ENCODE measurements at regions not wholly inside any gene's neighbourhood (a gene's known extent, or its start where the extent isn't known, plus 50 kb on each side); places are given as distances from the start of the nearest gene placed in this dataset.
"Not testable (repeated sequence)": the region's sequence is repeated elsewhere in the genome, so short reads cannot be mapped to it uniquely, and the experiment has no call there.

GRCh38 chr10:6700066-6700465, 120.0 kb upstream of the PRKCQ start:
- no peaks in the 10 kb centered on the region for H3K9me3 Mint-ChIP-seq
- DNase-seq (ENCODE audit: low spot score): no peak
- no peaks in the 10 kb centered on the region for H3K36me3 Mint-ChIP-seq (ENCODE audit: low read depth)
- peaks cover 7% of the 10 kb centered on the region for H3K4me1 Mint-ChIP-seq (ENCODE audit: low read depth)
- intact Hi-C loops (cut with micrococcal nuclease): no loop called here
- no peak overlapping the region for H3K4me3 Mint-ChIP-seq
- H3K27ac Mint-ChIP-seq: no peak overlapping the region
- peaks cover 15% of the 10 kb centered on the region for H3K27me3 Mint-ChIP-seq (ENCODE audit: insufficient read depth)

- Mint-ChIP-seq H3K27ac (no peak overlapping the region), H3K9me3 (no peaks in the 10 kb centered on the region), H3K27me3 (ENCODE audit: insufficient read depth) (peaks cover 15% of the 10 kb centered on the region), H3K4me3 (no peak overlapping the region), H3K4me1 (ENCODE audit: low read depth) (peaks cover 8% of the 10 kb centered on the region), H3K36me3 (ENCODE audit: low read depth) (no peaks in the 10 kb centered on the region)
- intact Hi-C loops (cut with micrococcal nuclease): no loop called here
- DNase-seq (ENCODE audit: low spot score): no peak
Measured at GRCh38 chr10:6699336-6699735, 119.3 kb upstream of the PRKCQ start.

GRCh38 chr10:6695519-6695918, 115.4 kb upstream of the PRKCQ start:
- peak overlapping the region; percentile 78 for H3K27ac Mint-ChIP-seq
- intact Hi-C loops (cut with micrococcal nuclease): no loop called here
- H3K4me3 Mint-ChIP-seq: no peak overlapping the region
- peaks cover 8% of the 10 kb centered on the region for H3K4me1 Mint-ChIP-seq (ENCODE audit: low read depth)
- H3K27me3 Mint-ChIP-seq (ENCODE audit: insufficient read depth): peaks cover 16% of the 10 kb centered on the region
- H3K36me3 Mint-ChIP-seq (ENCODE audit: low read depth): no peaks in the 10 kb centered on the region
- no peak for DNase-seq (ENCODE audit: low spot score)
- H3K9me3 Mint-ChIP-seq: no peaks in the 10 kb centered on the region

- intact Hi-C loops (cut with micrococcal nuclease): no loop called here
- Mint-ChIP-seq H3K27me3 (ENCODE audit: insufficient read depth) (peaks cover 10% of the 10 kb centered on the region), H3K4me3 (no peak overlapping the region), H3K9me3 (no peaks in the 10 kb centered on the region), H3K4me1 (ENCODE audit: low read depth) (peaks cover 8% of the 10 kb centered on the region), H3K27ac (no peak overlapping the region), H3K36me3 (ENCODE audit: low read depth) (no peaks in the 10 kb centered on the region)
- no peak for DNase-seq (ENCODE audit: low spot score)
Measured at GRCh38 chr10:6694447-6695140, 114.5 kb upstream of the PRKCQ start.

- no peak overlapping the region for H3K27ac Mint-ChIP-seq
- intact Hi-C loops (cut with micrococcal nuclease): no loop called here
Measured at GRCh38 chr10:6692856-6693255, 112.8 kb upstream of the PRKCQ start.

GRCh38 chr10:6692103-6692502, 112.0 kb upstream of the PRKCQ start:
- Mint-ChIP-seq H3K36me3 (ENCODE audit: low read depth) (no peaks in the 10 kb centered on the region), H3K9me3 (no peaks in the 10 kb centered on the region), H3K27me3 (ENCODE audit: insufficient read depth) (peaks cover 9% of the 10 kb centered on the region), H3K4me3 (no peak overlapping the region), H3K4me1 (ENCODE audit: low read depth) (peaks cover 8% of the 10 kb centered on the region), H3K27ac (no peak overlapping the region)
- intact Hi-C loops (cut with micrococcal nuclease): no loop called here
- DNase-seq (ENCODE audit: low spot score): no peak

More at GRCh38 chr10:6692856-6693255, 112.8 kb upstream of the PRKCQ start:
- H3K4me3 Mint-ChIP-seq: no peak overlapping the region
- H3K4me1 Mint-ChIP-seq (ENCODE audit: low read depth): peaks cover 8% of the 10 kb centered on the region
- DNase-seq (ENCODE audit: low spot score): no peak
- peaks cover 8% of the 10 kb centered on the region for H3K27me3 Mint-ChIP-seq (ENCODE audit: insufficient read depth)
- no peaks in the 10 kb centered on the region for H3K36me3 Mint-ChIP-seq (ENCODE audit: low read depth)
- H3K9me3 Mint-ChIP-seq: no peaks in the 10 kb centered on the region

- H3K9me3 Mint-ChIP-seq: no peaks in the 10 kb centered on the region
- no peaks in the 10 kb centered on the region for H3K36me3 Mint-ChIP-seq (ENCODE audit: low read depth)
- H3K27me3 Mint-ChIP-seq (ENCODE audit: insufficient read depth): peaks cover 22% of the 10 kb centered on the region
- intact Hi-C loops (cut with micrococcal nuclease): no loop called here
- no peak for DNase-seq (ENCODE audit: low spot score)
- no peak overlapping the region for H3K4me3 Mint-ChIP-seq
- no peaks in the 10 kb centered on the region for H3K4me1 Mint-ChIP-seq (ENCODE audit: low read depth)
- no peak overlapping the region for H3K27ac Mint-ChIP-seq
Measured at GRCh38 chr10:6689036-6689435, 109.0 kb upstream of the PRKCQ start.

- Mint-ChIP-seq H3K4me3 (no peak overlapping the region), H3K36me3 (ENCODE audit: low read depth) (no peaks in the 10 kb centered on the region), H3K9me3 (no peaks in the 10 kb centered on the region), H3K4me1 (ENCODE audit: low read depth) (peaks cover 7% of the 10 kb centered on the region), H3K27ac (no peak overlapping the region), H3K27me3 (ENCODE audit: insufficient read depth) (peaks cover 52% of the 10 kb centered on the region)
- no peak for DNase-seq (ENCODE audit: low spot score)
- intact Hi-C loops (cut with micrococcal nuclease): no loop called here
Measured at GRCh38 chr10:6680735-6681134, 100.7 kb upstream of the PRKCQ start.

GRCh38 chr10:6678956-6679355, 98.9 kb upstream of the PRKCQ start:
- DNase-seq (ENCODE audit: low spot score): no peak
- Mint-ChIP-seq H3K4me3 (no peak overlapping the region), H3K36me3 (ENCODE audit: low read depth) (no peaks in the 10 kb centered on the region), H3K27ac (no peak overlapping the region), H3K27me3 (ENCODE audit: insufficient read depth) (peaks cover 45% of the 10 kb centered on the region), H3K9me3 (no peaks in the 10 kb centered on the region), H3K4me1 (ENCODE audit: low read depth) (peaks cover 14% of the 10 kb centered on the region)
- intact Hi-C loops (cut with micrococcal nuclease): loop anchor here (1.0 kb wide), 3 partner anchors 10 to 262 kb away; no protein-coding TSS in a partner anchor

- DNase-seq (ENCODE audit: low spot score): peak; percentile 31
- Mint-ChIP-seq H3K4me3 (no peak overlapping the region), H3K4me1 (ENCODE audit: low read depth) (peaks cover 19% of the 10 kb centered on the region), H3K9me3 (no peaks in the 10 kb centered on the region), H3K36me3 (ENCODE audit: low read depth) (no peaks in the 10 kb centered on the region), H3K27ac (no peak overlapping the region), H3K27me3 (ENCODE audit: insufficient read depth) (peaks cover 38% of the 10 kb centered on the region)
- intact Hi-C loops (cut with micrococcal nuclease): loop anchor here (1.0 kb wide), 3 partner anchors 9 to 261 kb away; no protein-coding TSS in a partner anchor
Measured at GRCh38 chr10:6678211-6678803, 98.2 kb upstream of the PRKCQ start.

GRCh38 chr10:6677129-6677528, 97.1 kb upstream of the PRKCQ start:
- H3K27ac Mint-ChIP-seq; H3K36me3 Mint-ChIP-seq (ENCODE audit: low read depth); intact Hi-C loops (cut with micrococcal nuclease); DNase-seq (ENCODE audit: low spot score); H3K9me3 Mint-ChIP-seq; H3K4me3 Mint-ChIP-seq: not testable (repeated sequence)
- Mint-ChIP-seq H3K4me1 (ENCODE audit: low read depth) (peaks cover 19% of the 10 kb centered on the region), H3K27me3 (ENCODE audit: insufficient read depth) (peaks cover 35% of the 10 kb centered on the region)

GRCh38 chr10:6674291-6674690, 94.2 kb upstream of the PRKCQ start:
- H3K27me3 Mint-ChIP-seq (ENCODE audit: insufficient read depth): peaks cover 18% of the 10 kb centered on the region
- DNase-seq (ENCODE audit: low spot score): no peak
- intact Hi-C loops (cut with micrococcal nuclease): no loop called here
- H3K27ac Mint-ChIP-seq: no peak overlapping the region
- no peaks in the 10 kb centered on the region for H3K36me3 Mint-ChIP-seq (ENCODE audit: low read depth)
- H3K4me3 Mint-ChIP-seq: no peak overlapping the region
- no peaks in the 10 kb centered on the region for H3K9me3 Mint-ChIP-seq
- H3K4me1 Mint-ChIP-seq (ENCODE audit: low read depth): peaks cover 22% of the 10 kb centered on the region

GRCh38 chr10:6671976-6672375, 91.9 kb upstream of the PRKCQ start:
- Mint-ChIP-seq H3K4me1 (ENCODE audit: low read depth) (peaks cover 31% of the 10 kb centered on the region), H3K27ac (no peak overlapping the region), H3K27me3 (ENCODE audit: insufficient read depth) (peaks cover 23% of the 10 kb centered on the region), H3K36me3 (ENCODE audit: low read depth) (no peaks in the 10 kb centered on the region), H3K9me3 (no peaks in the 10 kb centered on the region), H3K4me3 (no peak overlapping the region)
- DNase-seq (ENCODE audit: low spot score): no peak
- intact Hi-C loops (cut with micrococcal nuclease): no loop called here

All from activated T-helper 1 cell treated with anti-CD3 and anti-CD28 coated beads, Interleukin-12 subunit alpha, Interleukin-12 subunit beta, Interleukin-2, Interleukin-4 antibody, amounts not matched to agents 30 ng/mL and 10 ng/mL and 1 ng/mL, durations not matched to agents 14 hours and 24 hours and 36 hours (primary cell).